GM18907 (cell line): ENCODE measurements at regions not wholly inside any gene's neighbourhood (a gene's known extent, or its start where the extent isn't known, plus 50 kb on each side); places are given as distances from the start of the nearest gene placed in this dataset.
A peak's percentile ranks its signal among the peaks of the same experiment; 100 is the strongest.

Source experiments
- ATAC-seq: cut with Tn5 transposase; IDR thresholded peaks from one replicate; pipeline ENCODE4 v1.9.1; 2021; ENCODE audit warnings: mild to moderate bottlenecking, moderate library complexity; ENCODE audit not compliant: unreplicated experiment

- no peak for ATAC-seq
Observed at GRCh38 chr9:103734471-103734870, 359.6 kb upstream of the SMC2 start.

- no peak for ATAC-seq
Observed at GRCh38 chr9:103755441-103755840, 338.7 kb upstream of the SMC2 start.

- ATAC-seq: no peak
Observed at GRCh38 chr9:103755986-103756385, 338.1 kb upstream of the SMC2 start.

- no peak for ATAC-seq
Observed at GRCh38 chr9:103757062-103757461, 337.0 kb upstream of the SMC2 start.

GRCh38 chr9:103761466-103761865, 332.6 kb upstream of the SMC2 start:
- no peak for ATAC-seq

GRCh38 chr9:103789686-103790085, 304.4 kb upstream of the SMC2 start:
- ATAC-seq: peak; percentile 93

GRCh38 chr9:103798620-103799019, 295.5 kb upstream of the SMC2 start:
- peak; percentile 100 for ATAC-seq

- no peak for ATAC-seq
Observed at GRCh38 chr9:103799959-103800358, 294.1 kb upstream of the SMC2 start.

- ATAC-seq: no peak
Observed at GRCh38 chr9:103802068-103802467, 292.0 kb upstream of the SMC2 start.

GRCh38 chr9:103803245-103803644, 290.9 kb upstream of the SMC2 start:
- no peak for ATAC-seq

- no peak for ATAC-seq
Observed at GRCh38 chr9:103804077-103804735, 289.9 kb upstream of the SMC2 start.

GRCh38 chr9:103809745-103810144, 284.4 kb upstream of the SMC2 start:
- ATAC-seq: no peak

- no peak for ATAC-seq
Observed at GRCh38 chr9:103811462-103811861, 282.6 kb upstream of the SMC2 start.

- no peak for ATAC-seq
Observed at GRCh38 chr9:103816146-103816545, 278.0 kb upstream of the SMC2 start.

- no peak for ATAC-seq
Observed at GRCh38 chr9:103819936-103820335, 274.2 kb upstream of the SMC2 start.

GRCh38 chr9:103821115-103821514, 273.0 kb upstream of the SMC2 start:
- ATAC-seq: no peak

GRCh38 chr9:103837940-103838339, 256.2 kb upstream of the SMC2 start:
- ATAC-seq: no peak

GRCh38 chr9:103839197-103839596, 254.9 kb upstream of the SMC2 start:
- ATAC-seq: no peak

- ATAC-seq: no peak
Observed at GRCh38 chr9:103867886-103868285, 226.2 kb upstream of the SMC2 start.

- ATAC-seq: no peak
Observed at GRCh38 chr9:103872811-103873210, 221.3 kb upstream of the SMC2 start.

GRCh38 chr9:103881419-103881818, 212.7 kb upstream of the SMC2 start:
- no peak for ATAC-seq

GRCh38 chr9:103889989-103890388, 204.1 kb upstream of the SMC2 start:
- ATAC-seq: no peak

- no peak for ATAC-seq
Observed at GRCh38 chr9:103894184-103894583, 199.9 kb upstream of the SMC2 start.
